H1 (cell line): ENCODE measurements at regions not wholly inside any gene's neighbourhood (a gene's known extent, or its start where the extent isn't known, plus 50 kb on each side); places are given as distances from the start of the nearest gene placed in this dataset.

Experiments used
- CTCF ChIA-PET: fragments of 300-600 bp; sonication (Branson Sonifier 250); formaldehyde crosslinking; loops from one replicate; lab custom pipeline; 2021; ENCODE audit not compliant: partially characterized antibody; lab: Charles Lee
- POLR2A ChIA-PET: fragments of 300-600 bp; sonication (Branson Sonifier 250); formaldehyde crosslinking; loops from one replicate; lab custom pipeline; 2021; ENCODE audit warnings: inconsistent platforms; ENCODE audit not compliant: partially characterized antibody; lab: Charles Lee
- DNase-seq, 2 experiments: peaks; one replicate each; pipeline versions ENCODE4 v3.0.0 to v3.0.0-alpha.2; 2010 to 2022; ENCODE audit warnings: low spot score in 2 of 2, low read depth in 1 of 2, mixed read lengths in 1 of 2
- FAIRE-seq: peaks from 2 replicates; lab custom pipeline; 2011; peaks lifted over from hg19 to GRCh38; lab: Jason Lieb, UNC
- H2AFZ ChIP-seq: 2 replicates; pipeline ENCODE4 v1.8.1; 2012; ENCODE audit warnings: low read length, inconsistent platforms
- H2AK5ac ChIP-seq: 2 replicates; pipeline ENCODE4 v1.6.1; 2013; ENCODE audit warnings: low read depth, low read length
- H2BK120ac ChIP-seq: replicated peaks from 2 replicates; pipeline ENCODE3; 2013; ENCODE audit warnings: low read depth, low read length, inconsistent platforms
- H2BK12ac ChIP-seq: 2 replicates; pipeline ENCODE4 v1.6.1; 2013; ENCODE audit warnings: low read depth, low read length
- H2BK15ac ChIP-seq: 2 replicates; pipeline ENCODE4 v1.6.1; 2013; ENCODE audit warnings: low read length
- H2BK20ac ChIP-seq: 2 replicates; pipeline ENCODE4 v1.6.1; 2013; ENCODE audit warnings: low read length
- H2BK5ac ChIP-seq: 2 replicates; pipeline ENCODE4 v1.6.1; 2013; ENCODE audit warnings: low read depth, low read length
- H3K14ac ChIP-seq: 2 replicates; pipeline ENCODE4 v1.6.1; 2013; ENCODE audit warnings: inconsistent platforms; ENCODE audit not compliant: insufficient read length
- H3K18ac ChIP-seq: 2 replicates; pipeline ENCODE4 v1.6.1; 2013; ENCODE audit warnings: low read length; ENCODE audit errors: extremely low read depth
- H3K23ac ChIP-seq: 2 replicates; pipeline ENCODE4 v1.6.1; 2013; ENCODE audit warnings: inconsistent platforms; ENCODE audit not compliant: insufficient read length
- H3K23me2 ChIP-seq: 2 replicates; pipeline ENCODE4 v1.6.1; 2013; ENCODE audit warnings: low read depth, low read length
- H3K27ac ChIP-seq: 2 replicates; pipeline ENCODE4 v1.6.1; 2011; ENCODE audit warnings: low read depth, low read length, inconsistent platforms
- H3K27me3 ChIP-seq, 4 experiments: replicated peaks in 1 of 4; 1 replicate in 1 of 4; 2 replicates in 3 of 4; pipeline versions ENCODE4 v1.6.1 to v1.8.1; 2011 to 2013; ENCODE audit warnings: low read length in 3 of 4, mild to moderate bottlenecking in 3 of 4, inconsistent platforms in 2 of 4, mixed read lengths in 2 of 4, moderate library complexity in 1 of 4; ENCODE audit not compliant: control insufficient read depth in 3 of 4, insufficient read depth in 3 of 4; ENCODE audit errors: extremely low read depth in 1 of 4
- H3K36me3 ChIP-seq, 4 experiments: 2 replicates each; pipeline versions ENCODE4 v1.6.1 to v1.8.1; 2011 to 2013; ENCODE audit warnings: mild to moderate bottlenecking in 4 of 4, low read length in 3 of 4, moderate library complexity in 2 of 4, control low read depth in 1 of 4, inconsistent platforms in 1 of 4; ENCODE audit not compliant: insufficient read depth in 4 of 4, control insufficient read depth in 2 of 4
- H3K4ac ChIP-seq: replicated peaks from 2 replicates; pipeline ENCODE3; 2013; ENCODE audit warnings: low read length, low read depth, mixed read lengths, inconsistent platforms; ENCODE audit not compliant: insufficient read length
- H3K4me1 ChIP-seq, 4 experiments: replicated peaks in 1 of 4; 1 replicate in 1 of 4; 2 replicates in 3 of 4; pipeline versions ENCODE4 v1.6.1 to v1.8.1; 2011 to 2013; ENCODE audit warnings: low read length in 3 of 4, inconsistent platforms in 2 of 4, mixed read lengths in 1 of 4; ENCODE audit not compliant: insufficient read depth in 4 of 4, control insufficient read depth in 3 of 4
- H3K4me2 ChIP-seq, 2 experiments: 2 replicates each; pipeline versions ENCODE4 v1.6.1 to v1.8.1; 2011 to 2013; ENCODE audit warnings: low read depth in 2 of 2, low read length in 2 of 2, control low read depth in 1 of 2, inconsistent platforms in 1 of 2, mild to moderate bottlenecking in 1 of 2; ENCODE audit not compliant: insufficient read depth in 1 of 2
- H3K4me3 ChIP-seq, 4 experiments: fragments of 200-600, 300-600 bp in 1 of 4; sonication (generic), shearing (Covaris generic), sonication (Bioruptor Twin) in 1 of 4; 2 replicates each; pipeline versions ENCODE4 v1.5.1 to v1.8.1; 2011 to 2016; ENCODE audit warnings: low read length in 4 of 4, low read depth in 3 of 4, control low read depth in 2 of 4, inconsistent platforms in 2 of 4, mild to moderate bottlenecking in 2 of 4, mixed read lengths in 1 of 4, moderate library complexity in 1 of 4; ENCODE audit not compliant: insufficient read depth in 2 of 4; ENCODE audit errors: extremely low read depth in 1 of 4
- H3K56ac ChIP-seq: replicated peaks from 2 replicates; pipeline ENCODE3; 2013; ENCODE audit warnings: low read depth, mild to moderate bottlenecking, mixed read lengths, low read length, inconsistent platforms; ENCODE audit not compliant: insufficient read length
- H3K79me1 ChIP-seq: 2 replicates; pipeline ENCODE4 v1.6.1; 2013; ENCODE audit warnings: low read depth, low read length, control low read depth
- H3K79me2 ChIP-seq, 2 experiments: 2 replicates each; pipeline versions ENCODE4 v1.6.1 to v1.8.1; 2012 to 2013; ENCODE audit warnings: low read length in 2 of 2, mild to moderate bottlenecking in 2 of 2, inconsistent platforms in 1 of 2; ENCODE audit not compliant: insufficient read depth in 2 of 2, control insufficient read depth in 1 of 2
- H3K9ac ChIP-seq, 4 experiments: replicated peaks in 1 of 4; 1 replicate in 1 of 4; 2 replicates in 3 of 4; pipeline versions ENCODE4 v1.6.1 to v1.8.1; 2011 to 2013; ENCODE audit warnings: low read depth in 3 of 4, low read length in 3 of 4, control low read depth in 2 of 4, mild to moderate bottlenecking in 2 of 4, moderate library complexity in 2 of 4, inconsistent platforms in 1 of 4; ENCODE audit errors: extremely low read depth in 1 of 4
- H3K9me3 ChIP-seq, 2 experiments: 2 replicates each; pipeline versions ENCODE4 v1.6.1 to v1.8.1; 2012 to 2013; ENCODE audit warnings: mild to moderate bottlenecking in 2 of 2, moderate library complexity in 2 of 2, control low read depth in 1 of 2, inconsistent platforms in 1 of 2, low read depth in 1 of 2, low read length in 1 of 2, mixed read lengths in 1 of 2; ENCODE audit not compliant: insufficient read depth in 2 of 2
- H4K20me1 ChIP-seq, 2 experiments: replicated peaks in 1 of 2; 2 replicates each; pipeline versions ENCODE3 to v1.8.1; 2011 to 2013; ENCODE audit warnings: inconsistent platforms in 2 of 2, low read length in 2 of 2, mild to moderate bottlenecking in 1 of 2; ENCODE audit not compliant: insufficient read depth in 2 of 2, control insufficient read depth in 1 of 2
- H4K5ac ChIP-seq: 2 replicates; pipeline ENCODE4 v1.6.1; 2013; ENCODE audit warnings: low read length, low read depth, mixed read lengths, inconsistent platforms; ENCODE audit not compliant: insufficient read length
- H4K8ac ChIP-seq: 2 replicates; pipeline ENCODE4 v1.8.0; 2013; ENCODE audit warnings: mild to moderate bottlenecking, moderate library complexity, low read length, inconsistent platforms; ENCODE audit not compliant: insufficient read depth; ENCODE audit errors: extremely low read depth
- H4K91ac ChIP-seq: replicated peaks from 2 replicates; pipeline ENCODE3; 2013; ENCODE audit warnings: low read length, mixed read lengths, inconsistent platforms; ENCODE audit not compliant: insufficient read length
- BRCA1 ChIP-seq: IDR thresholded peaks from 2 replicates; pipeline ENCODE4 v1.6.1; 2012; ENCODE audit warnings: low read depth, low read length, improper control_type of control experiment
- CTBP2 ChIP-seq: IDR thresholded peaks from 2 replicates; pipeline ENCODE4 v1.7.0; 2011; ENCODE audit warnings: borderline replicate concordance, mild to moderate bottlenecking, moderate library complexity, mixed read lengths, low read length; ENCODE audit not compliant: insufficient read depth, insufficient read length
- EZH2 ChIP-seq: fragments of 200-600 bp; sonication (generic); IDR thresholded peaks from 2 replicates; pipeline ENCODE4 v1.7.1; 2012; ENCODE audit warnings: low read depth, mild to moderate bottlenecking, moderate library complexity, low read length, inconsistent platforms; ENCODE audit not compliant: severe bottlenecking
- JUN ChIP-seq: IDR thresholded peaks from 2 replicates; pipeline ENCODE4 v1.6.1; 2011; ENCODE audit warnings: low read depth, mild to moderate bottlenecking, improper control_type of control experiment, low read length
- MAFK ChIP-seq: IDR thresholded peaks from 2 replicates; pipeline ENCODE4 v1.6.1; 2012; ENCODE audit warnings: low read depth, mild to moderate bottlenecking, improper control_type of control experiment, low read length
- RXRA ChIP-seq: IDR thresholded peaks from 2 replicates; pipeline ENCODE4 v1.6.1; 2011; ENCODE audit warnings: low read depth, mild to moderate bottlenecking, low read length, moderate library complexity; ENCODE audit not compliant: insufficient read depth
- YY1 ChIP-seq: IDR thresholded peaks from 2 replicates; pipeline ENCODE4 v1.6.1; 2011; ENCODE audit warnings: low read depth, mild to moderate bottlenecking, low read length

- TF ChIP-seq YY1, result no peak
Measured at GRCh38 chr5:92500752-92501151, 1080.3 kb downstream of the NR2F1-AS1 start (continued).

DNA sequence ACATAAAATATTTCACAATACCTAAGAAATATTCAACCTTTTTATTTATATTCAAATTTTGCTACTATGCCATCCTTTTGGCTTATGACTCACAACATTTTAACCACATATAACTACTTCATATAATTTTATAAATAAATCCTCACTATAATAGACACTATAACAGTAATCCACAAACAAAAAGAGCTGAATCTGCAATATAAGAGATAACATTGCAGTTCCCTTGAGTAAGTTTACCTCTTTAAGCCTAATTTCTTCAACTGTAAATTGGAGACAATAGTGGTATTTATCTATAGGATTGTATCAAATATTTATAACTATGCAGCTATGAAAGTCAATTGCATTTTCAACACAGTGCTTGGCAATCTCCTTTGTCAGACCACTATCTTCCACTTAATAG lies 1084.5 kb downstream of the NR2F1-AS1 start:
- ChIA-PET CTCF (interaction anchor here (1.6 kb wide), 1 partner anchor 22 kb away, joined by 4 read pairs; no protein-coding TSS in a partner anchor), POLR2A (no interaction called here)
- H3K9me3 ChIP-seq, result no peaks in the 10 kb centered on the region
- H4K5ac ChIP-seq, result no peak overlapping the region
- H4K20me1 ChIP-seq, result no peaks in the 10 kb centered on the region
- no peak overlapping the region for H3K4me2 ChIP-seq
- no peak overlapping the region for H2BK12ac ChIP-seq
- no peak for DNase-seq
- H2BK5ac ChIP-seq, result no peak overlapping the region
- H3K4me1 ChIP-seq, result no peaks in the 10 kb centered on the region
- H3K27ac ChIP-seq, result no peak overlapping the region
- no peak overlapping the region for H3K23ac ChIP-seq
- no peak overlapping the region for H2BK120ac ChIP-seq
- FAIRE-seq, result no peak
- H2AFZ ChIP-seq, result no peak overlapping the region
- no peak overlapping the region for H2BK20ac ChIP-seq
- no peak for TF ChIP-seq JUN
- no peak for TF ChIP-seq BRCA1
- TF ChIP-seq EZH2, result no peak
- TF ChIP-seq CTBP2, result no peak
- no peak for TF ChIP-seq RXRA
- TF ChIP-seq MAFK, result no peak
- H3K56ac ChIP-seq, result no peak overlapping the region
- H3K23me2 ChIP-seq, result no peaks in the 10 kb centered on the region
- H3K79me2 ChIP-seq, result no peaks in the 10 kb centered on the region
- no peaks in the 10 kb centered on the region for H3K27me3 ChIP-seq
- H3K18ac ChIP-seq, result no peak overlapping the region
- H3K36me3 ChIP-seq, result no peaks in the 10 kb centered on the region
- H3K4ac ChIP-seq, result no peak overlapping the region
- no peak overlapping the region for H3K4me3 ChIP-seq
- no peak overlapping the region for H3K14ac ChIP-seq
- no peak overlapping the region for H2AK5ac ChIP-seq
- H4K91ac ChIP-seq, result no peak overlapping the region
- no peak overlapping the region for H3K9ac ChIP-seq
- no peak overlapping the region for H4K8ac ChIP-seq
- H3K79me1 ChIP-seq, result no peaks in the 10 kb centered on the region
- no peak overlapping the region for H2BK15ac ChIP-seq
